ENCODE measurements at regions not wholly inside any gene's neighbourhood (a gene's known extent, or its start where the extent isn't known, plus 50 kb on each side); places are given as distances from the start of the nearest gene placed in this dataset.

DNA sequence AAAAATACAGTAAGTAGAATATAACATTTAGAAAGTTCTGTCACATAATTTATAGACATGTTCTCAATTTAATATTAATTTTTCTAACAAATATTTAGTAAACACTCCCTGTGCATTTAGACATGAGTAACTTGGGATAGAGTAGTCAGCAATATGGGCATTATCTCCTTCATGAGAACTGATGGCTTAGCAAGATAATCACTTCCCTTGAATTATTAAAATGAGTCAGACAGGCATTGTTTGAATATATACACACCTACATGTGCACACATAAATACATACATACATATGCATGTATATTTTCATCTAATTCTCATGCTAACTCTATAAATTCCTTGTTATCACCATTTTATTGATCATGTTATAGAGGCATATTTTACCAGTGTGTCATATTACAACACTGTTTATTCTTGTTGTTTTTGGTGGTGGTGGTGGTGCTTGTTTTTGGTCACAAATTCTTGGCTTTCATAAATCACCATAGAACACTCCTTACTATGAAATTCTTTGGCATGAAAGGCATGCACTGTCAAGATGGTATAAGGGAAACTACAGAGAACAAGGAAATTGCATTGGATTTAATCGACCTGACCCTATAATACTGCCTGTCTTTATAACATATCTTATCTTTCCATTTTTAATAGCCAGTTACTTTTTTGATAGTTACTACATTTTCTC, 434.5 kb upstream of the MANEA start:
- DNase-seq, result no peak

DNA sequence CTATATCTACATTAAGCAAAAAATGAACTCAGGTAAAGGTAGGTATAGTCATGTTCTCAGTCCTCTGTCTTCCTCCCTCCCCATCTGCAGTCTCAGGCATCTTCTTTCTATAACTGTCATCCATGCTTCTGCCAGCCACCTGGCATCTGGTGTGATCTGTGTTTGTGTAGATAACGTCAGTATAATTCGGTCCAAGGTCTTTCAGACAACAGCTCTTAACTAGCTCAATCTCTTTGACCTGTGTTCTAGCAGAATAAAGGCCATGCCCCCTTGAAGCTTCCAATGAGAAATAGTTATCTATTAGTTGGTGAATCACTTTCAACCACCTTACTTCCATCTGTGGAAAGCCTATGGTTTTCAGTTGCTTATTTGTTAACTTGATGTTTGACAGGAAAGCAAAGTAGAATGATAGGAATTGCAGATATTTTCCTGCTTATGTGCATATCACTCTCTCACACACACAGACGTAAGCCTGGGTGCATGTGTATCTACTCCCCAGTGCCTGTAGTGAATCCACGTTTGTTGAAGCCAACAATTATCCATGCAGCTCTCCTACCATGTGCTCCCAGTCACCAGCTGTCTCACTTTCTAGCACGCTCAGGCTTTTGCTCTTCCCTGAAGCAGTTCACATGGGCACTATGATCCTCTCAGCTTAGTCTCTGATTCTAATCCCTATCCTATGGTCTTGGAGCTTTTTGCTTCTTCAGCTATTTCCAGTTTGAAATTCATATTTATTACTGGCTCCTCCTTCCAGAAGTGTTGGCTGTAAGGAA, 433.7 kb upstream of the MANEA start:
- DNase-seq, result no peak

DNA sequence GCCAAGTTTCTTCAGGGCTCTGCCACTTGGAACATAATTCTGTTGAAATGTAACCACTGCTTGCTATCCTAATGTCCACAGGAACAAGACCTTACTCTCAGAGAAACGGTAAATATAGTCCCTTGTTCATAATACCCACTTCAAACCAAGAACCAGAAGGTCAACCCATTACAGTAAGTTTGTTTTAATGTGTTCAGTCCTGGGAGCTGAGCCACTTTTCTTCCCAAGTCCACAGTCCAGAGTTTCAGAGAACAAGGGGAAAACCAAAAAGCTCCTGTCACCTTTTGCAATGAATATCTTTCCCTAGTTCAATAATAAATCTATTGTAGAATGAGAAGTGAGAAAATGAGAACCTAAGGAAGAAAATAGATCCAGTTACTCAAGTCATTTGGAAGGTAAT, 431.9 kb upstream of the MANEA start:
- DNase-seq, result no peak

DNA sequence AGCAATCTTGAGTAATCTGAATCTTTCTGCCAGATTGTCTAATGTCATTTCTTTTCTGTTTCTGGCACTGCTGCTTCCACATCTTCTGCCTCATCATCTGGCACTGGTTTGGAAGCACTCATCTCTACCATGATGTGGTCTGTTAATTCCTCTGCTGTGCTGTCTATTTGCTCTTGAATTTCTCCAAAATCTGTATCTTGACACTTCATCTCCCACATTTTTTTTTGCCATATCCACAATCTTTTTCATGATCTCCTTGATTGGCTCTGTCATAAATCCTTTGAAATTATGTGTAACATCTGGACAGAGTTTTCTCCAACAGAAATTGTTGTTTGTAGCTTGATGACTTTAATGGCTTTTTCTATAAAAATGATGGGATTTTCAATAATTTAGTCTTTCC, 417.8 kb upstream of the MANEA start:
- DNase-seq, result no peak

DNA sequence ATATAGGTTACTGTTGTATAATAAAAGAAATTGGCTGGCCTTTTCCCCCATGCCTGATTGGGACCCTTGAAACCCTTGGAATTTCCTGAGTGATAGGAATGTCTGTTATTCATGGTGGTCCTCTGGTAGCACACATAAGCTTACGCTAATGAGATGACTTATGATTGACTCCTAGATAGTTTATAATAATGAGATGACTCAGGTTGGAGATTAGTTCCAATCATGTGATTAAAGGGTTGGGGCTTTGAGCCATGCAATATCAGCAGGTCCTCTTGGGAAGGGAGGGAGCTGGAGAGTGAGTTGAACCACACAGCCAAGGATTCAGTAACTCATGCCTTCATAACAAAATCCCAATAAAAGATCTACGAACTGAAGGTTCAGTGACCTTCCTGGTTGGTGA, 407.6 kb upstream of the MANEA start:
- DNase-seq, result no peak

DNA sequence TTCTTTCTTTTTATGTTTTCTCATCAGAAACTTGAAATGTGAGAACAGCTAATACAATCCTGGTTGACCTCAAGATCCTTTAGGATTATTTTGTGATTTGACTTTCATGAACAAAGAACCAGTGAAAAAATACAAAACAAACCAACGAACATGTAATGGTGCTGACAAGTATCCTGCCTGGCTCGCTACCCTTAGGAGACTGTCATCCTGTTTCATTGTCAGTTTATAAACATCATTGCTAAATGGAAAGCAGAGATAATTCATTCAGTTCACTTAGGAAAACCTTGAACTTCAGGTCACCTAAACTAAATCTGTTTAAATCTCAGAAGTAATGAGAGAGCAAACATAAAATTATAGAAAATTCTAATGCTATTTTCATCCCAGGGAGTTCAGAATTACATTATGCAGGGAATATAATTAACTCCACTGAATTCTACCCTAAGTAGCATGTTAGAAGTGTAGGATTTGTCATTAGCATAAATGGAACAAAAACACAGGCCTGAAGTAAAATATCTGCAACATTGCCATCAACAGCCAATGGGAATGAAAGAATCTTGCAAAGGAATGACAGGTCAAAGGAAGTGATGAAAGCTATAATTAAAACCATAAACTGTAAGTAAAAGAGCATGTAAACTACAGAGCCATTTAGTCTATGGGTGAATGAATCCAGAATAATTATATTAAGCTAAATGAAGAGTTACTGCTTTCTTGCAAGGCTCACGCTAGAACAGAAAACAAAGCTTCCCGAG, 401.2 kb upstream of the MANEA start:
- DNase-seq, result no peak

DNA sequence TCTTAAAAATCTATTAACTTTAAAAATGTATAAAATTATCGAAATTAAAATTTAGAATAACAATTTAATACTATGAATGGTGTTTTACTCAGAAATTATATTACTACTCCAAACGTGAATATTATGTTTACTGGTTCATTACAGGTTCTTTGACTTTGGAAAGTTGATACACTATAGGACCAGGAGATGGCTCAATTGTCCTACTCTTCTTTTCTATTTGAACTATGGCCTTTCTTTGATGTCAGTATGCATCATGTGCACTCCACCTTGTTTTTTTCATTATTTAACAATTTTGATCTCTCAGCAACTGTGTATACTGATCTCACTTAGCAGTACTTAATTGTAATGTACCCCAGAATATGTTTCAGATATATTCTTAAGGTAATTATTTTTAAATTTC, 391.5 kb upstream of the MANEA start:
- DNase-seq, result no peak

DNA sequence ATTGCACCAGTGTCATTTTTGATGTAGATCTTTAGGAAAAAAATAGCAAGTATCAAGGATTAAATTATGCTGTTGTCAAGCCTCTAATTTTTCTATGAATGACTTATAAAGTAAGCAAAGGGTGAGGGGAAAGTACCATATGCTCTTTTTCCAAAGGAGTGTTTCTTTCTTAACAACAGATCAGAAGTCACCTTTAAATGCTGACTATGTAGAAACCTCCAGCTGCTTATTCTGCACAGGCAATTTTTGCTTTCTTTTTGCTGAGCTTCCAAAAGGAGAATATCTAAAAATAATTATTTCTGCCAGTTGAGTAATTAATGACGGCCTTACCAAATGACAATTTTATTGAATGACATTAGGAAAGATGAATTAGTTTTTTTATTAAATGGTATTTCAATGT, 390.6 kb upstream of the MANEA start:
- no peak for DNase-seq

DNA sequence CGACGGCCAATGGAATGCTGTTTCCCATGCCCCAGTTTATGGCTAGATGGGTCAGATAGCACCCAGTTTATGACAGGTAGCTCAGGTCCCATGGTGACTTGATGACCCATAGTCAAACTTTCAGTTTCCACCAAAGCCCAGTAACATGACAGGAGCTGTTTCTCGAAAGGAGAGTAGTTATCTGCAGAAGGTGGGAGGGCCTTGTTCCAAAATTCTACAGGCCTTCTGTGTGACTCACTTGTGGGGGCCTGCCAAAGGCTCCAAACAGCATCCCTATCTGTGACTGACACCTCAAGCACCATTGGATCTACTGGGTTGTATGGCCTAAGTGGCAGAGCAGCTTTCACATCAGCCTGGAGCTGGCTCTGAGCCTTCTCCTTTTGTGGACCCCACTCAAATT, 379.7 kb upstream of the MANEA start:
- DNase-seq, result no peak

DNA sequence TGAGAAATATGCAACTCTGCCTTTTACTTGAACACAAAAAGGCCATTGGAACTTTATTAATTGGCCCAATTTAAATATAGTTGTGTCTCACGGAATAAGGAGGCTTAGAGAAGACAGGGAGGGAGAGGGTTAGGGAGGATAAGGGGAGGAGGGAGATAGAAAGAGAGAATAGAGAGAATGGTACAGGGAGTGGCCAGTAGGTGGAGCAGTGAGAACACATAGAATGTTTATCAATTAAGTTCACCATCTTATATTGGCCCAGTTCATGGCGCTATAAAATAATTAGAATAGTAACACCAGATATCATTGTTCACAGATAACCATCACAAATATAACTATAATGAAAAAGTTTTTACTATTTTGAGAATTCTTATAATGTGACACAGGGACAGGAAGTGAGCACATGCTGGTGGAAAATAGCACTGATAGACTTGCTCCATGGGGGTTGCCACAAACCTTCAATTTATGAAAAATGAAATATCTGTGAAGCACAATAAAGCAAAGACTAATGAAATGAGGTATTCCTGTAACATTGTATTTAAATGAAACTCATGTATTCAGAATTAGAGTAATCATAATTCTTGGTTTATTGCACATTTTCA, 374.1 kb upstream of the MANEA start:
- DNase-seq, result peak; percentile 3

DNA sequence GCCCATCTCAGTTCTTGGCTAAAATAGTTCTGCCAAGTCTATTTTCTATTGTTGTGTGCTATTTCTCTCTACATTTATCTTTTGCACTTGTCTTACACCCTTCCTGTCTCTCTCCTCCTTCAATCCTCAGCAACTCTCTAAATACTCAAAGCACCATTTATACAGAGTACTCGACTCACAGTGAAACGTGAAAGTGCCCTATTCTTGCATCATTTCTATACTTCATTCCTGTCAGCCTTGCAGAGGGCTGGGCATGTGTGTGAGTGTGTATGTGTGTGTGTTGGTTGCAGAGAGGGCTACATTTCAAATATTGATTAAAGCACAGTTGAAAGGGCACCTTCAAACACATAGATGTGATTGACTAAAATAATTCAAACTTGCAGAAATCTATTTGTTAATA, 373.2 kb upstream of the MANEA start:
- no peak for DNase-seq

DNA sequence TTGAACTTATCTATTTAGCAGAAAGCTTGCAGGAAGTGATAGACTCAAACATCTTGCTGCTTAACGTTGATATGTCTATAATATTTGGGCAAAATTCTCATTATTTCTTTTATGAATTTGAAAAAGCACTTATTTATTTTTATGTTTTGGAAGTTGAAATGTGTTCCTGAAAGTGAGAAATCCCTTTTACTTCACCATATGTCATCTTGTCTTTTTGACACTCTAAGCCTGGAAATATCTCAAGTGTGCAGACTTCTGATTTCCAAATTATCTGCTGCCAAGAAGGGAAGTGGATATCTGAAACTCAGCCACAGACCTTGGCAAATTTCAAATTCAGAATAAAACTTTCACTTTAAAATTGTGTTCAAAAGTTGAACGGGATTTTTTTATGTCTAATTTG, 368.7 kb upstream of the MANEA start:
- DNase-seq, result no peak

DNA sequence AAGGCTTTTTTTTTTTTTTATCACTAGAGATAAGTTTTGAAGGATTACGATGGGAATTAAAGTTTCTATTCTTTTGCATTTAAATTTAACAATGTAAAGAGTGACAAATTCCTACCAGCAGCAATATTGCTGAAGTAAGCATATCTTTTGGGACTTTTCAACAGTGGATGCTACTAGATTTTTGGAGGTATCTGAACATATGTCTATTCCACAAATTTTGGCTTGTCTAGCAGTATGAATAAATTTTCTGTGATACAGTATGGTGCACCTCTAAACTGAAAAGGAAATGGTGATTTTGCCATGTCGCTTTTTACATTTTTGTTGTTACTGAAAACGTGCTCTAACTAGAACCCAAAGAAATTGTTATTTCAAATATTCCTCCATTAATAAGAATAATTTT, 368.3 kb upstream of the MANEA start:
- no peak for DNase-seq

DNA sequence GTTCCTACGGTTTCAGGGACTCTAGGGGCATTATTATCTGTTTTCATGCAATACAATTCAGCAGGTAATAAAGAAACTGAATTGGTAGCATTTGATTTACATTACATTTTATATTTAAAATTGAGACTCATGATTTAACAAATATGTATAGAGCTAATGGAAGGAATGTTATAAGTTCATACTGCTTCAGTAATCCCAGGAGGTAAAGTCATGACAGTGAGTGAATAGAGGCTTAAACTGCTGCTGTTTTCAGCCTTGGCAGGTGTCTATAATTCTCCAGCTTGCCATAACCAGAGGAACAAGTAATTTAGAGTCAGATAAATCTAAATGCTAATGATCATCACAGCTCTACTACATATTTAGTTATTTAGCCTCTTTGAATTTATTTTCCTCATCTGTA, 360.8 kb upstream of the MANEA start:
- no peak for DNase-seq

DNA sequence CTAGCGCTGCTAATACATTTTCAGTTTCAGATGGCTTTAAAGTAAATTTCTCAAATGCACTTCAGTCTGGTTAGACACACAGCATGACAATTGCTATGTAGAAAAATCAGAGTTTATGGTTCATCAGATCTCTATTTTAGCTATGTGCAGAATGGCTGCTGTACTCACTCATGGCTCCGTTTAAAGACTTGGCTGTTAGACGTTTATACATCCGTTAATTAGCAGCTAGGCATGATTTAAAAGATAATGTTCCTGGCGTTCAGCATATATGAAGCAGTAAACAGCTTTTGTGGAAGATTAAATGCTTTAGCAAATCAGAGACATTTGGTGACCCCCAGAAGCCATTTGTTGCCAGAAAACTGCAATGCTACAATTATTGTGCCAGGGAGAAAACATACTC, 350.0 kb upstream of the MANEA start:
- no peak for DNase-seq

DNA sequence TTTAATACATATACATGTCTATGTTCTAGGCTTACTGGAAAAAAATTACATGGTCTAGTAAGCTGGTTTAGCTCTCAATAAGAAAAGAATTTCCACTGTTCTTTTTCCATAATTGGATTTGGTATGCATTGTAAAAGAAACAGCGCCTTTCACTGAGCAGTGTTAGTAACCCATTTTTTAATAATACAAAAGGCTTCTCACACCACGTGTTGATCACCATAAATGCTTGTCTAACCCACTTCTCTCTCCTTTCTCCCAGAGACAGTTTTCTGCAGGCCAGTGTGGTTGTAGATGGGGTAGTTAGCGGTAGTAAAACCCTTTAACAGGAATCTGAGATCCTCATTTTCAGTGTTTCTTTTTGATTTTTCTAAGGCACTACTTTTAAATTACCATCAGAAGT, 348.7 kb upstream of the MANEA start:
- DNase-seq, result no peak

DNA sequence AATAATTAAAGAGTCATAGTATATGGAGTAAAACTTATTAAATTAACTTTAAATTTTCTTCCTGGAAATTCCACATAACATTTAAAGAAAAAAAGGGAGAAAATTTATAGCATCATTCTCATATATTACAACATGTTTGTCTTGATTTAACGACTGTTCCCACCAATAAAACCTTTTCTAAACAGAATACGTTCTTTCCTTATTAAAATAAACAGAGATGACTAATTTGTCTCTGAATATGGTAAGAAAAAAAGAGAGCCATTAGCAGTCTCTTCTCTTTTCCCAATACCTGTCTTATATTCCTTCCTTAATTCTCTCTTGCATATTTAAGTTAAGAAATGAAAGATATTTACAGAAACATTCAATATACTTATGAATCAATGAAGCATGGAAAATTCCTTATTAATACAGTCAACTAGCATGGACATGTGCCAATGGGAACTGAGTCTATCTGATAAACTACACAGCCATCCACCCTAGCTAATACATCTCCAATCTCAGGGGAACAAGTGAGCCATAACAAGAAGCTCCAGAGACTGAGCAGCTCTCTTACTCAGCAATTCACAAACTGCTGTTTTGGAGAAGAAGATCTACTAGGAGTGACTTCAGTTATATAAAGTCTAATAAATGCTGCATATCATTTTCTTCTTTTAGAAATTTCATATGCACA, 347.1 kb upstream of the MANEA start:
- DNase-seq, result no peak

DNA sequence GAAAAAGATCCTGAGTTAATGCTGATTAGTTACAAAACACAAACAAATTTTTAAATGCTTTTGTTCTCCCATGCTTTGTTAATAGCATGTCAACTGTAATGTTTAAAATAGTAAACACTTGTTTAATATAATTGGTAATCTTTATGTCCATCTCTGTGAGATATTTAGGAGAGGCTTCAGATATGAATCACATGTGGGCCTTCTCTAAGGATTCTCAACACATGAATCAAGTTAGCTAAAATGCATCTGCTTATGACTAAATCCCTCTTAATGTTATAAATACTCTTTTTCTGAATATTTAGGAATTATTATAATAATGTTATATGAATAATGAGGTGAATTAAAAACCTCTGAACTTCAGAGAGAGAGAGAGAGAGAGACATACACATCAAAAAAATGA, 345.9 kb upstream of the MANEA start:
- DNase-seq, result no peak

DNA sequence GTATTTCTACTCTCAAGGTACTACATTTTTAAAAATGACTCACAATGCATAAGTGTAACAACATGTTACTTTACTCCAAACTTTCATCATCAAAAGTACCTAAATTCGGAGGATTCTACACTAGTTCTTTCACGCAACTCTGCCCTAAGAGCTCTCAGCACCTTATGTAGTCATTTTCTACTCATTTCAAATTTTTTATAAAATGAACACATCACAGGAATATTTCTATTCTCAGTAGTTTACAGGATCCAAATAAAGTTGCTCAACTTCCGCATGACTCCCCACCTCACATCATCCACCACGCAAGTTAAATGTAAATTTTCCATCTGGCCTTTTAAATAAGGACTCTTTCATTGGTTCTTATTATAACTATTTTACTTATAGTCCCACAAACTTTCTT, 344.9 kb upstream of the MANEA start:
- no peak for DNase-seq

DNA sequence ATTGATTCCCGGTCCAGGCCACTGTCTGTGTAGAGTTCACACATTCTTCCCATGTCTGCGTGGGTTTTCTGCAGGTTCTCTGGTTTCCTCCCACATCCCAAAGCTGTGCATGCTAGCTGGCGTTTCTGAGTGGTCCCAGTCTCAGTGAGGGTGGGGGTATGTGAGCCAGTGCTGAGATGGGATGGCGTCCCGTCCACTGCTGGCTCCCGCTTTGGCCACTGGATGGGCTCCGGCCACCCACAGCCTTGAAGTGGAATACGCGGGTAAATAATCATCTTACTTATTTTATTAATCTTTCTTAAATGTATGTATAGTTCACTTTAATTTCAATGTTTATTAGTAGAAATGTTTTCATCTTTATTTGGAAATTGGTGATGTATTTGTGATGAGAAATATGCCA, 343.5 kb upstream of the MANEA start:
- DNase-seq, result no peak

DNA sequence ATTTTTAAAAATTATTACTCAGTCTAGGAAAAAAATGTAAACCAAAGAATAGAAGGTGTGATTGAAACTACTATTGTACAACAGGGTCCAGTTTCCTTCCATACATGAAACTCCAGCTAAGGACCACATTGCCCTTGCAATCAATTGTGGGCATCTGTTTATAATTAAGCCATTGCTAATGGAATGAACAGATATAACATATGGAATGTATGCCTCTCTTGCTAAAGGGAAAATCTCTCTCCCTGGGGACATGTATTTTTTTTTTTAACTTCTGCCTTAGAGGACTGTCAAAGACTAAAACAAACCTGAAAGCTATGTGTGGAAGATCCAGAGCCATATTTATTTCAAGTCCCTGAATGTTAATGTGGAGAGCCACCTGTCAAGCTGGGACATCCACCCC, 336.8 kb upstream of the MANEA start:
- DNase-seq, result no peak

DNA sequence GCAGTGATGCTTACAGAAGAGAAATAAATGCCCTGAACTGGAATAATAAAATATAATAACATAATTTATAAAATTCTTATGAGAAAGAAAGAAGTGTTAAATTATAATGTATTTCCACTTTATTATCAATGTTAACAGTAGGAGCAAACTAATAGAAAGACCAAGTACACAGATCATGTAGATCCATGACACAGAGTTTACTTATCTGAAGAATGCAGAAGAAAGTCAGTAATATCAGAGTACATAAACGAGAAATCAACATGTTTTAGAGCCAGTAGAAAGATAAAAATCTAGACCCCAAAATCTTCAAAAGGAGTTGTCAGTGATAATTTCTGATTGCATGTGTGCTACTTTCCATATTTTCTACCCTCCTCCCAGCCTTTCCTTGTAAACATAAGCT, 334.8 kb upstream of the MANEA start:
- no peak for DNase-seq

DNA sequence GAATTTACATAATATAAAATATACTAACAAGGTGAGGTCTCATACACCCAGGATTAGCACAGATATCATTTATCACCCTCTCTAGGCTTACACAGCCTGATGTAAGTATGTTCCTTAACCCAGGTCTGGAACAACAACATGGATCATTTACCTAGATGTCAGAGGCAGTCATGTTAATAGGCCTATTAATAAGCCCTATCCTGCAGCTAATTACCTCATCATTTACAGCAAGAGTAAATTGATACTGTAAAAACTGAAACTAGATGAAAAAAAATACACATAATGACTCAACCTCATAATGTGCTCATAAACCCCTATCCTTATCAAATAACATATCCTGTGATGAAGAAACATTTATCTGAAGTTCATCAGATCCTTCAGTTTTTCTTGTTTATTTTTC, 334.3 kb upstream of the MANEA start:
- DNase-seq, result no peak

Measured in CD4-positive, alpha-beta T cell treated with Interleukin-10 for 1 hour (primary cell).